Non-pigmented ciliary epithelial cell (primary cell): ENCODE measurements at regions not wholly inside any gene's neighbourhood (a gene's known extent, or its start where the extent isn't known, plus 50 kb on each side); places are given as distances from the start of the nearest gene placed in this dataset.
"Not testable (repeated sequence)": the region's sequence is repeated elsewhere in the genome, so short reads cannot be mapped to it uniquely, and the experiment has no call there.

Source experiments
- DNase-seq: peaks from one replicate; pipeline ENCODE4 v3.0.0-alpha.2; 2010; ENCODE audit warnings: low read depth

DNA sequence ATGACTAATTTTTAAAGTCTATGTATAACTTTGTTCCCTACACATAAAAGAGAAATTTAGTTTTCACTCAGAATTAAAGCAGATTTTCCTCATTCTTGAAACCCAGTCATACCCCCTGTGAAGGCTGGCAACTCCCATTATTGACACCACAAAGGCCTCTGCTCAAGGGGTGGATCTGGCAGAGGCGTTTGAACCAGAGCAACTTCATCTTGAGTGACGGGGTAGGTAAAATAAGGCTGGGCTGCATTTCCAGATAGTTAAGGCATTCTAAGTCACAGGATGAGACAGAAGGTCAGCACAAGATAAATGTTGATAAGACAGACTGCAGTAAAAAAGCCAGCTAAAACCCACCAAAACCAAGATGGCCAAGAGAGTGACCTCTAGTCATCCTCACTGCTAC lies 177.2 kb upstream of the OR13F1 start:
- no peak for DNase-seq

DNA sequence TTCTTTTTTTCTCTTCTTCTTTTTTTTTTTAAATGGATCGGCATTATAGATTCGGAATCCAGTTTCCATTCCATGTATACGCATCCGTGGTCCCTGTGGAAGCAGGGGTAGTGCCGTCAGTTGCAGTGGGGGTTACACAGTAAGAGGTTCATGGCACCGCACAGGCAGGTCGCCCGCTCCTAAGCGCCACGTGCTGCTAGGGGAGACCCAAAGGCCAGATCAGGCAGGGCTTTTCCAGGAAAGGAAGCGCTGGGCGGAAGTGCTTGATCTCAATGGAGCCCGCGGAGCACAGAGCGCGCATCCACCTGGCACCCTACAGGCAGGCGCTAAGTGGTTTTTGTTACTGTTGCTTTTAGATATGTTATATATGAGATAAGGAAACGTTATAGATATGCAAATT lies 174.8 kb upstream of the OR13F1 start:
- no peak for DNase-seq

DNA sequence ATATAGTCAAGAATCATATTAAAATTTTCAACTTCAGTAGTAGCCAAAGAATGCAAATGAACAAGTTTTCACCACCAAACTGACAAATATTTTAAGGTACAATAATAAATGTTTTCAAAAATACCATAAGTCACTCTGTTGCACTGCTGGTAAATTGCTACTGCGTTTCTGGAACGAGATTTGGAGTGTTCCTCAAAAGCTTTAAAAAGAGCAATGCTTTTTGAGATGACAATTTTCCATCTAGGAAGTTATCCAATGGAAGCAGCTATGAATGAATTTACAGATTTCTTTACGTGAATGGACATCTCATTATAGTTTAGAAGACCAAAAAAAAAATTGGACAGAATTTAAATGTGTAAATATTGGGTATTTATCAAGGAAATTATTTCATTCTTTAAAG lies 173.2 kb upstream of the OR13F1 start:
- DNase-seq, result no peak

GRCh38 chr9:104334549-104334948 lies 169.5 kb upstream of the OR13F1 start:
- DNase-seq, result no peak

DNA sequence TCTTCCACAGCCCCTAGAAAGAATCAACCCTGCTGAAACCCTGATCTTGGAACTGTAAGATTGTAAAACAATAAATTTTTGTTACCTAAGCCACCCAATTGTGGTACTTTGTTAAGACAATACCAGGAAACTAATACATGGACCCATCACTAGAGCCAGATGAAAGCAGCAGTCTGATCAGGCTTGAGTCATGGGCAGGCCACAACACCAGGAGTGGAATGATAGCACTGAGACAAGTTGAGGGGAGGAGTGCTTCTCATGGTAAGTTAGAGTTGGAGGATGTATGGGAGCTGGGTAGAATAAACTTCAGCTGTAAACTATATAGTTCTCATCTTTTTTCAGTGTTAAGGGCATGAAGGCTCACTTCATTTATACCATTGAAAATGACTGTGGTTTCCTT lies 164.4 kb upstream of the OR13F1 start:
- no peak for DNase-seq

DNA sequence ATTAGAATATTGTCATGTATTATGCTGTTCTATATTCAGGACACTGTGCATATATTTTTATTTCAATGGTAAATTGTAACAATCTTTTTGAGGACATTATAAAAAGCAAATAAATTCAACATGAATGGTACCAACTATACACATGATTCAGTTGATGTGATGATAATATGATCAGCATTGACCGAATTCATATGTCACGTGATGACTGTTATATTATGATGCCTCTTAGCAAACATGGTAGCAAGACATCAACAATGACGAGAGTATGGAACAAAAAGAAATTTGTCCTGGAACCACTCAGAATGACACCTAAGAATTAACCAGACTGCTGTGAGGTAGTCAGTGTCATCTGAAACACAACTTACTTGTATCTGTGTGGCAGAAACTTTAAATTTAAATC lies 161.5 kb upstream of the OR13F1 start:
- no peak for DNase-seq

- DNase-seq, result no peak
Observed at GRCh38 chr9:104345061-104345460, 159.0 kb upstream of the OR13F1 start.

DNA sequence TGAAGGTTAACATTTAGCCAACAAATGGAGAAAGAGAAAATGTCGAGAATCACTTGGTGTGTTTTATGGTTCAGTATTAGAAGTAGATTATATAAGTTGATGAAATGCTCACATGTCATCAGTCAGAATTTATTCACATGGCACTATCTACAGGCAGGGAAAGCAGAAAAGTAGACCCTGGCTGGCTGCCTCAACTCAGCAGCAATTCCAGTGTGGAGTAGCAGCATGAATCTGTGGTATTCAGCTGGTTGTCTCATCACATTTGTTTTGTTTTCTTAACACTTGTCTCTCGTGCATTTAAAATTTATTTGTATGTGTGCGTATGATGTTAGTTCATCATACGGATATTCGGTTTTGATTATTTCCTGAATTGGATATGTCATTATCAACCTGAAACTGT lies 153.5 kb upstream of the OR13F1 start:
- DNase-seq, result no peak

DNA sequence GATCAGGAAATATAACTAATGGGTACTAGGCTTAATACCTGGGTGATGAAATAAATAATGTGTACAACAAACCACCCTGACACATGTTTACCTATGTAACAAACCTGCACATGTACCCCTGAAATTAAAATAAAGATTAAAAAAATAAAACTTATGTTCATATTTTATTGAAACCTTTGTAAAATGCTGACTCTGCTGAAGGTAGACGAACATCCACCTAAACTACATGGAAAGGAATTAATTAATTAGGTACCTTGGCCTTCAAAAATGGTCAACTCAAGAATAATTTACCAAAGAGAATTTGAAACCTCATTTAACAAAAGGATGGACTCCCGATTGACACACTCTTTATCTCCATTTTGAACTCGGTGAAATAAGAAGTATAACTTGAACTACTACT lies 152.3 kb upstream of the OR13F1 start:
- no peak for DNase-seq

DNA sequence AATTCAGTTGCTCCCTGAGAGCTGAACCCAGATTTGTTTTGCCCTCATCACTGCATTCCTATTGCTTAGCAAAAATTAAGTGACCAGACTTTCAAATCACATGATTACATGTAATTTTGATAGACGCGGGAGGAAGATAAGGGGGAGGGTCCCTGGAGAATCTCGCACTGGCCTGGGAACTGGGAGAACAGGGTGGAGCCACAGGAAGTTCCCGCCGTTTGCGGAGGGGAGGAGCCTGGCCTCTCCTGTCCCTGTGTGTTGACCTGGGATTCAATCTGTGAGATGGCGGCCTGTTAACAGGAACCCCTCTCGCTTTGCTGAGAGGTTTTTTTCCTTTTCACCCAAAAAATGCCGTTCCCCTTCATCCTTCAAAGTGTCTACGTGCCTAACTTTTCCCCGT lies 142.9 kb upstream of the OR13F1 start:
- DNase-seq, result no peak

- no peak for DNase-seq
Observed at GRCh38 chr9:104362912-104363472, 141.1 kb upstream of the OR13F1 start.

DNA sequence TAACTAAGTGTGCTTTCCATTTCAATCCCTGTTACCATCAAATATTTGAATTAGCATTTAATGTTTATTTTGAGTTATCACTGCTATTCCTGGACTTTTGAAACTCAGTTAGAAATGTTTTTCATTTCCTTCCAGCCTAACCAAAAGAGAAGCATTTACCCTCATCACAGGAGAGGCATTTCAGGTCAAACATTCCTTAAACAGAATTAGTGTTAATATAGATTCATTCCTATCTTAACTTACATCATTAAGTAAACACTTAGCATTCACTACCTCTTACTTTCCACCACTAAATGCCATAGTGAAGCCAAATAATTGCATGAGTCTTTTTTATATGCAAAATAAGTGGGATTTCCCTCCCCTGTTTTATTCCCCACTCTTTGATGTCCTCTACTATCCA lies 136.6 kb upstream of the OR13F1 start:
- no peak for DNase-seq

- DNase-seq, result not testable (repeated sequence)
Observed at GRCh38 chr9:104368318-104368717, 135.7 kb upstream of the OR13F1 start.

GRCh38 chr9:104374711-104375110 lies 129.4 kb upstream of the OR13F1 start:
- DNase-seq, result no peak

- DNase-seq, result no peak
Observed at GRCh38 chr9:104386013-104386412, 118.0 kb upstream of the OR13F1 start.

GRCh38 chr9:104386425-104387069 lies 117.5 kb upstream of the OR13F1 start:
- DNase-seq, result no peak

DNA sequence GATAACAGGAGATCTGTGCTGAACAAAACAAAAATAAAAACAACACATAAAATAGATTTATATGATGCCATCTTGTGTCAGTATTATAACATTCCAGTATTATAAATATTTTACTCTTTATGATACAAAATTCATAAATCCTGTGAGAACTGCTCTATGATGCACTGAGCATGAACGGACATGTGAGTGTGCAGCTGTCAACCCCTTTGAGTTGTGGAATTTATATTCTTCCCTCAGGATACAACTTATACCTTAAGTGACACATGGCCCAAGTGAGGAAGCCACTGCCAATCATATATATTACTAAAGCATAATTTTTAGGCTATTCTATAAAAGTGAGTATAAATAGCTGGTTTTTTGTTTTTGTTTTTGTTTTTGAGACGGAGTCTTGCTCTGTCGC lies 116.0 kb upstream of the OR13F1 start:
- no peak for DNase-seq

- no peak for DNase-seq
Observed at GRCh38 chr9:104389341-104389740, 114.7 kb upstream of the OR13F1 start.

- not testable (repeated sequence) for DNase-seq
Observed at GRCh38 chr9:104394901-104395300, 109.2 kb upstream of the OR13F1 start.

- DNase-seq, result no peak
Observed at GRCh38 chr9:104412238-104412637, 91.8 kb upstream of the OR13F1 start.

DNA sequence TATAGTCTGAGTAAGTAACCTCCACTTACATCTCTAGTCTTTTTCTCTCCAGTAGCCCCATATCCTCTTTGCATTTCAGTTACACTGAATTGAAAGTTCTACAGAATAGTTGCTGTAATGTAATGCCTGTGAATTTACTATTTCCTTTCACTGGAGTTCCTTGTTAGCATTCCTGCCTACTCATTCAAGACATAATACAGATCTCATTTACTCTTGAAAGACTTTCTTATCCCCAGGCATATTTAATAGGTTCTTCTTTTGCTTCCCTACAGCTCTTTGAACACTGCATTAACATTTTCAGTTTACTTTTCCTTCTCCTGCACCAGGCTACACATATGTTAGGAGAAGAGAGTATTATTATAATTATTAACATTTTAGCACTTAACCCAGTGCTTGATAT lies 87.6 kb upstream of the OR13F1 start:
- no peak for DNase-seq

DNA sequence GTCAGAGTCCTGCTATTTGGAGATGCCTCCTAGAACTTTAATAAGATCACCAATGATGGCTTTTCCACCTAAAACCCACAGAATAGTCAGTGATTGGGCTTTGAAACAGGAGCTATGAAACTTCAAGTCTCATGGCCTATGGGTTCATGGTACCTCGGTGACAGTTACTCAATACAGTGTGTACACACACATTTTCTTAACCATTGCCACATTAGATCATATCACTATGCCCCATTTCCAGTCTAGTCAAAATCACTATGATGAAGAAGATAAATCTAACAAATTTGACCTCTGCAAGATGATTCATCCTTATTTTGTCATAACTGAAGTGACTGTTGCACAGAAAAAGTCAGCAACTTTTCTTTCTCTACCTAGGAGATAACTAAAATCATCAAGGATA lies 86.8 kb upstream of the OR13F1 start:
- DNase-seq, result no peak

GRCh38 chr9:104429031-104429546 lies 75.0 kb upstream of the OR13F1 start:
- no peak for DNase-seq

DNA sequence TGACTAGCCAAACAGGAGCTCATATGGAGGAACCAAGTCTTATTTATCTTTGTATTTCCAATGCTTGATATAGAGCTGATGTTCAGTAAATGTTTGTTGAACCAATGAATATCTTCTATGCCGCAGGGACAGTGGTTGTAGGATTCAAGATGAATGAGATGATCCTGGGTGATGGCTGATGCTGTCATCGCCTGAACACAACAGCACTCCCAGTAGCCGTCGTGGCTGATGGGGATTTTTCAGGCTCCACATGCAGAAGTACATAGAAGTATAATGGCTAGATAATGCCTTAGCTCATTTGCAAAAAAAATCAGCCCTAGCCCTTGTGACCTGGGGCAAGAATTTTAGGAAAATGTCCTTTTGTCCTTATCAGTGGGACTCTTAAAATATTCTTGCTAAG lies 69.0 kb upstream of the OR13F1 start:
- DNase-seq, result no peak
